ENCODE measurements at regions not wholly inside any gene's neighbourhood (a gene's known extent, or its start where the extent isn't known, plus 50 kb on each side); places are given as distances from the start of the nearest gene placed in this dataset.

- Histone ChIP-seq H3F3A (ENCODE audit: low read depth) (no peaks in the 10 kb centered on the region), H4K20me1 (ENCODE audit: insufficient read depth, low read length, poor library complexity, severe bottlenecking) (no peaks in the 10 kb centered on the region), H3K9ac (ENCODE audit: low read depth, low read length, poor library complexity, severe bottlenecking) (no peak overlapping the region), H3K4me2 (ENCODE audit: low read depth, low read length, poor library complexity, severe bottlenecking) (no peak overlapping the region), H2AFZ (ENCODE audit: low read length) (no peak overlapping the region), H3K27me3 (ENCODE audit: insufficient read depth, low read length, poor library complexity, severe bottlenecking) (no peaks in the 10 kb centered on the region), H3K4me1 (ENCODE audit: insufficient read depth, low read length, poor library complexity, severe bottlenecking) (no peaks in the 10 kb centered on the region), H3K9me2 (replicated peaks; ENCODE audit: low read depth, low read length) (no peaks in the 10 kb centered on the region), H3K36me3 (ENCODE audit: insufficient read depth, low read length) (no peaks in the 10 kb centered on the region), H3K79me2 (ENCODE audit: insufficient read depth, low read length) (no peaks in the 10 kb centered on the region), H3K9me3 (ENCODE audit: insufficient read depth, low read depth, low read length) (no peaks in the 10 kb centered on the region), H3K4me3 (ENCODE audit: low read length, poor library complexity, severe bottlenecking) (no peak overlapping the region)
- TF ChIP-seq EZH2phosphoT487 (IDR thresholded peaks at IDR 0.05; ENCODE audit: borderline replicate concordance) = no peak
- no peak for TF ChIP-seq CTCF (conservative IDR thresholded peaks at IDR 0.05; ENCODE audit: low read length)
Measured at GRCh38 chr17:54404259-54404658, 496.4 kb upstream of the TOM1L1 start.

- H3F3A ChIP-seq (ENCODE audit: low read depth) = no peaks in the 10 kb centered on the region
- no peak overlapping the region for H2AFZ ChIP-seq (ENCODE audit: low read length)
- no peaks in the 10 kb centered on the region for H3K9me2 ChIP-seq (replicated peaks; ENCODE audit: low read depth, low read length)
- H3K4me3 ChIP-seq (ENCODE audit: low read length, poor library complexity, severe bottlenecking) = no peak overlapping the region
- H3K36me3 ChIP-seq (ENCODE audit: insufficient read depth, low read length) = no peaks in the 10 kb centered on the region
- no peaks in the 10 kb centered on the region for H4K20me1 ChIP-seq (ENCODE audit: insufficient read depth, low read length, poor library complexity, severe bottlenecking)
- TF ChIP-seq EZH2phosphoT487 (IDR thresholded peaks at IDR 0.05; ENCODE audit: borderline replicate concordance) = no peak
- H3K9me3 ChIP-seq (ENCODE audit: insufficient read depth, low read depth, low read length) = no peaks in the 10 kb centered on the region
- no peaks in the 10 kb centered on the region for H3K79me2 ChIP-seq (ENCODE audit: insufficient read depth, low read length)
- H3K9ac ChIP-seq (ENCODE audit: low read depth, low read length, poor library complexity, severe bottlenecking) = no peak overlapping the region
- H3K4me2 ChIP-seq (ENCODE audit: low read depth, low read length, poor library complexity, severe bottlenecking) = no peak overlapping the region
- no peaks in the 10 kb centered on the region for H3K4me1 ChIP-seq (ENCODE audit: insufficient read depth, low read length, poor library complexity, severe bottlenecking)
- no peaks in the 10 kb centered on the region for H3K27me3 ChIP-seq (ENCODE audit: insufficient read depth, low read length, poor library complexity, severe bottlenecking)
Measured at GRCh38 chr17:54405826-54406225, 494.8 kb upstream of the TOM1L1 start.

- H3K9me2 ChIP-seq (replicated peaks; ENCODE audit: low read depth, low read length) = no peaks in the 10 kb centered on the region
- no peaks in the 10 kb centered on the region for H4K20me1 ChIP-seq (ENCODE audit: insufficient read depth, low read length, poor library complexity, severe bottlenecking)
- no peaks in the 10 kb centered on the region for H3K9me3 ChIP-seq (ENCODE audit: insufficient read depth, low read depth, low read length)
- TF ChIP-seq CTCF (conservative IDR thresholded peaks at IDR 0.05; ENCODE audit: low read length) (no peak), EZH2phosphoT487 (IDR thresholded peaks at IDR 0.05; ENCODE audit: borderline replicate concordance) (no peak)
- H3K36me3 ChIP-seq (ENCODE audit: insufficient read depth, low read length) = no peaks in the 10 kb centered on the region
- H3K4me3 ChIP-seq (ENCODE audit: low read length, poor library complexity, severe bottlenecking) = no peak overlapping the region
- no peak overlapping the region for H3K4me2 ChIP-seq (ENCODE audit: low read depth, low read length, poor library complexity, severe bottlenecking)
- no peaks in the 10 kb centered on the region for H3F3A ChIP-seq (ENCODE audit: low read depth)
- no peak overlapping the region for H2AFZ ChIP-seq (ENCODE audit: low read length)
- no peaks in the 10 kb centered on the region for H3K4me1 ChIP-seq (ENCODE audit: insufficient read depth, low read length, poor library complexity, severe bottlenecking)
- H3K27me3 ChIP-seq (ENCODE audit: insufficient read depth, low read length, poor library complexity, severe bottlenecking) = no peaks in the 10 kb centered on the region
- H3K79me2 ChIP-seq (ENCODE audit: insufficient read depth, low read length) = no peaks in the 10 kb centered on the region
- no peak overlapping the region for H3K9ac ChIP-seq (ENCODE audit: low read depth, low read length, poor library complexity, severe bottlenecking)
Measured at GRCh38 chr17:54408731-54409130, 491.9 kb upstream of the TOM1L1 start.

GRCh38 chr17:54418467-54418866 is 482.2 kb upstream of the TOM1L1 start:
- no peak overlapping the region for H3K4me2 ChIP-seq (ENCODE audit: low read depth, low read length, poor library complexity, severe bottlenecking)
- no peaks in the 10 kb centered on the region for H3F3A ChIP-seq (ENCODE audit: low read depth)
- no peaks in the 10 kb centered on the region for H3K9me3 ChIP-seq (ENCODE audit: insufficient read depth, low read depth, low read length)

More at GRCh38 chr17:54418467-54418866, 482.2 kb upstream of the TOM1L1 start:
- TF ChIP-seq EZH2phosphoT487 (IDR thresholded peaks at IDR 0.05; ENCODE audit: borderline replicate concordance) (no peak), CTCF (conservative IDR thresholded peaks at IDR 0.05; ENCODE audit: low read length) (no peak)
- Histone ChIP-seq H3K79me2 (ENCODE audit: insufficient read depth, low read length) (no peaks in the 10 kb centered on the region), H3K36me3 (ENCODE audit: insufficient read depth, low read length) (no peaks in the 10 kb centered on the region), H3K27me3 (ENCODE audit: insufficient read depth, low read length, poor library complexity, severe bottlenecking) (no peaks in the 10 kb centered on the region), H3K9ac (ENCODE audit: low read depth, low read length, poor library complexity, severe bottlenecking) (no peak overlapping the region), H4K20me1 (ENCODE audit: insufficient read depth, low read length, poor library complexity, severe bottlenecking) (no peaks in the 10 kb centered on the region), H2AFZ (ENCODE audit: low read length) (no peak overlapping the region), H3K4me3 (ENCODE audit: low read length, poor library complexity, severe bottlenecking) (no peak overlapping the region), H3K9me2 (replicated peaks; ENCODE audit: low read depth, low read length) (no peaks in the 10 kb centered on the region), H3K4me1 (ENCODE audit: insufficient read depth, low read length, poor library complexity, severe bottlenecking) (no peaks in the 10 kb centered on the region)

Measured in Loucy (cell line).